GM18520 (cell line): ENCODE measurements at regions not wholly inside any gene's neighbourhood (a gene's known extent, or its start where the extent isn't known, plus 50 kb on each side); places are given as distances from the start of the nearest gene placed in this dataset.
"Not testable (repeated sequence)": the region's sequence is repeated elsewhere in the genome, so short reads cannot be mapped to it uniquely, and the experiment has no call there.

Experiments
- ATAC-seq: cut with Tn5 transposase; IDR thresholded peaks from one replicate; pipeline ENCODE4 v1.9.1; 2021; ENCODE audit not compliant: unreplicated experiment

- ATAC-seq, result no peak
These were observed 58.6 kb upstream of the CNTNAP2 start for GRCh38 chr7:146057958-146058357.

DNA sequence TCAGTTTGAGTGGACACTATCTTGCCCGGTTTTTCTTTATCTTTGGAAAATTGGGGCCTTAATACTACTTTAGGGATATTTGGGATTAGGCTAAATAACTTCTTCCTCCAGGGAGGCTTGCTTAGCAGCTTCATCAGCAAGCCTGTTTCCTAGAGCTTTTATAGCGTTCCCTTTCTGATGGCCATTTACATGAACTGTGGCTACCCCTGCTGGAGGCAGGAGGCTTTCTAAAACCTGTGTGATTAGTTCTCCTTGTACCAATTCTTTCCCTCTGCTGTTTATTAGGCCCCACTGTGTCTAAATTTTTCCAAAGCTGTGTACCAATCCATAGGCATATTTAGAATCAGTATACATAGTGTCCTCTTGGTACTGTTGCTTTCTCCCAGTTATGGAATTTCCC is 61.7 kb upstream of the CNTNAP2 start:
- ATAC-seq, result no peak

GRCh38 chr7:146053492-146053891 is 63.1 kb upstream of the CNTNAP2 start:
- ATAC-seq, result no peak

DNA sequence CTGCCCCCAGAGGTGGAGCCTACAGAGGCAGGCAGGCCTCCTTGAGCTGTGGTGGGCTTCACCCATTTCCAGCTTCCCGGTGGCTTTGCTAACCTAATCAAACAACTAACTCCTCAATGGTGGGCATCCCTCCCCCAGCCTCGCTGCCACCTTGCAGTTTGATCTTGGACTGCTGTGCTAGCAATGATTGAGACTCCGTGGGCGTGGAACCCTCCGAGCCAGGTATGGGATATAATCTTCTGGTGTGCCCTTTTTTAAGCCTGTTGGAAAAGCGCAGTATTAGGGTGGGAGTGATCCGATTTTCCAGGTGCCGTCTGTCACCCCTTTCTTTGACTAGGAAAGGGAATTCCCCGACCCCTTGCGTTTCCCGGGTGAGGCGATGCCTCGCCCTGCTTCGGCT is 73.3 kb upstream of the CNTNAP2 start:
- ATAC-seq, result not testable (repeated sequence)

- ATAC-seq, result no peak
These were observed 88.3 kb upstream of the CNTNAP2 start for GRCh38 chr7:146028251-146028750.

DNA sequence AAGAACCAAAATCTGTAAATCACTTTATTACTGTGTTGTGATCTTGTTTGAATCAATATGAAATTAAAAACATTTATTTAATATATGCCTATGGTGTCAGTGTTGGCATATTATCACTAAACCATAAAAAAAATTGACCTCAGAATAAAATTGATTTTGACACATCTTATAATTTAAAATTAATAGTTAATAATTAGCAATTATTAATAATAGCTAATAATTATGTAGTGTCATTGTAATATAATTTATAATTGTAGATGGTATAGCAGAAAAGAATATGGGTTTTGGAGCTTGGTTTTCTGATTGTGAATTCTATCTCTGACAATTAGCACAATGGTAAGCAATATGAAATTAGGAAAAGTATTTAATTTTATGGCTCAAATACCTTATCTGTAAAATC is 89.4 kb upstream of the CNTNAP2 start:
- no peak for ATAC-seq

GRCh38 chr7:146022776-146023175 is 93.8 kb upstream of the CNTNAP2 start:
- ATAC-seq, result no peak

DNA sequence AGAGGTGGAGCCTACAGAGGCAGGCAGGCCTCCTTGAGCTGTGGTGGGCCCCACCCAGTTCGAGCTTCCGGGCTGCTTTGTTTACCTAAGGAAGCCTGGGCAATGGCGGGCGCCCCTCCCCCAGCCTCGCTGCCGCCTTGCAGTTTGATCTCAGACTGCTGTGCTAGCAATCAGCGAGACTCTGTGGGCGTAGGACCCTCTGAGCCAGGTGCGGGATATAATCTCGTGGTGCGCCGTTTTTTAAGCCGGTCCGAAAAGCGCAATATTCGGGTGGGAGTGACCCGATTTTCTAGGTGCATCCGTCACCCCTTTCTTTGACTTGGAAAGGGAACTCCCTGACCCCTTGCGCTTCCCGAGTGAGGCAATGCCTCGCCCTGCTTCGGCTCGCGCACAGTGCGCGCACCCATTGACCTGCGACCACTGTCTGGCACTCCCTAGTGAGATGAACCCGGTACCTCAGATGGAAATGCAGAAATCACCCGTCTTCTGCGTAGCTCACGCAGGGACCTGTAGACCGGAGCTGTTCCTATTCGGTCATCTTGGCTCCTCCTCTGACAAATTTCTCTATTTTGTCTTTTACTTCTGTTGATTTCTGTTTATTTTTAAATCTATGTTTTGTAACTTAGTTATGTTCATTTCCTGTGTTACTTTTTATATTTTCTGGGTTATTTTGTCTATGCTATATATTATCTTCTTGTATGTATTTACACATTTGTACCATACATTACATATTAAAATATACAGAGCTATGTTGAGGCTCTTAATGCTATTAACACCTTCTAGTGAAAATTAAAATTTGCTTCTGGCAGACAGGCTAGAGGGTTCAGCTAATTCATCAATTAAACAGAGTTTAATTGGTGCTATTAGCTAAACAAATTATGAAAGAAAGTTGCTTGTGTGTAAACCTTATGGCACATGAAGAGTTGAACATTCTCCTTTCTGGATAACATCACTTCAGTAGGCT is 97.3 kb upstream of the CNTNAP2 start:
- ATAC-seq, result not testable (repeated sequence)

DNA sequence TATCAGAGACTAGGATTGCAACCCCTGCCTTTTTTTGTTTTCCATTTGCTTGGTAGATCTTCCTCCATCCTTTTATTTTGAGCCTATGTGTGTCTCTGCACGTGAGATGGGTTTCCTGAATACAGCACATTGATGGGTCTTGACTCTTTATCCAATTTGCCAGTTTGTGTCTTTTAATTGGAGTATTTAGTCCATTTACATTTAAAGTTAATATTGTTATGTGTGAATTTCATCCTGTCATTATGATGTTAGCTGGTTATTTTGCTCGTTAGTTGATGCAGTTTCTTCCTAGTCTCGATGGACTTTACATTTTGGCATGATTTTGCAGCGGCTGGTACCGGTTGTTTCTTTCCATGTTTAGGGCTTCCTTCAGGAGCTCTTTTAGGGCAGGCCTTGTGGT is 99.2 kb upstream of the CNTNAP2 start:
- ATAC-seq, result not testable (repeated sequence)

DNA sequence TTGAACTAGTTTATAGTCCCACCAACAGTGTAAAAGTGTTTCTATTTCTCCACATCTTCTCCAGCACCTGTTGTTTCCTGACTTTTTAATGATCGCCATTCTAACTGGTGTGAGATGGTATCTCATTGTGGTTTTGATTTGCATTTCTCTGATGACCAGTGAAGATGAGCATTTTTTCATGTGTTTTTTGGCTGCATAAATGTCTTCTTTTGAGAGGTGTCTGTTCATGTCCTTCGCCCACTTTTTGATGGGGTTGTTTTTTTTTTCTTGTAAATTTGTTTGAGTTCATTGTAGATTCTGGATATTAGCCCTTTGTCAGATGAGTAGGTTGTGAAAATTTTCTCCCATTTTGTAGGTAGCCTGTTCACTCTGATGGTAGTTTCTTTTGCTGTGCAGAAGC is 102.4 kb upstream of the CNTNAP2 start:
- ATAC-seq, result not testable (repeated sequence)

- no peak for ATAC-seq
These were observed 108.3 kb upstream of the CNTNAP2 start for GRCh38 chr7:146008293-146008692.

DNA sequence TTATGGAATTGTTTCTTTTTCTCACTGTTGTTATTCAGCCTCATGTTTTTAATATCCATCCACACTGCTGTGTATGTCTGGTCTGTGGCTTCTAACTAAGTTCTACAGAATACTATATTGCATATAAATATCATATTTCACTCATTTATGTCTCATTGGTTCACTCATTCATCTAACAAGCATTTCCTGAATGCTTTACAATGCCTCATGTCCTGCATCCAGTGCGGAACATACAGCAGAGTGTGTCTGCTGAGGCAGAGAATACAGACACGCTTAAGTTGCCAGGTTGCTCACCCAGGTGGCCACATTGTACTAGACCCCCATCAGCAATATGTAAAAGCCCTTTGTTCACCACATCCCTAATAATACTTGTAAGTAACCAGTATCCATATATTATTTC is 111.8 kb upstream of the CNTNAP2 start:
- no peak for ATAC-seq

GRCh38 chr7:146002431-146003078 is 114.0 kb upstream of the CNTNAP2 start:
- ATAC-seq, result no peak

DNA sequence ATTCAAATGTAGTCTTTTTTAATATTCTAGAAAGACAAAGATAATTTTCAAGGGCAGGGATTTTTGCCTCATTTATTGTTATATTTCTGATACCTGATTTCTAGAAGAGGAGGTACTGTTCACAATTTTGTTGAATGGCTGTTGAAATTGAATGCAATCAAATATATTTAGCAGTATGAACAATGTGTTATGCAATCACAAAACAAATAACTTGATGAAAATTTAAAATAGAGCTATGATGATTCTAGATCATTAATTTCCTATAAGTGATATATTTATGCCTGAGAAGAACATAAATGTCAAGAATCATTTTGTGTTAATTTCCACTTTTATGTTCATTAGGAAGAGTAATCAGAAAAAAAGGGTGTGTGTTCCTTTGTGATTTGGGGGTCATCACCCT is 114.6 kb upstream of the CNTNAP2 start:
- no peak for ATAC-seq

- no peak for ATAC-seq
These were observed 115.7 kb upstream of the CNTNAP2 start for GRCh38 chr7:146000882-146001281.

GRCh38 chr7:145989469-145989868 is 127.1 kb upstream of the CNTNAP2 start:
- ATAC-seq, result no peak

- ATAC-seq, result no peak
These were observed 130.2 kb upstream of the CNTNAP2 start for GRCh38 chr7:145986248-145986874.

DNA sequence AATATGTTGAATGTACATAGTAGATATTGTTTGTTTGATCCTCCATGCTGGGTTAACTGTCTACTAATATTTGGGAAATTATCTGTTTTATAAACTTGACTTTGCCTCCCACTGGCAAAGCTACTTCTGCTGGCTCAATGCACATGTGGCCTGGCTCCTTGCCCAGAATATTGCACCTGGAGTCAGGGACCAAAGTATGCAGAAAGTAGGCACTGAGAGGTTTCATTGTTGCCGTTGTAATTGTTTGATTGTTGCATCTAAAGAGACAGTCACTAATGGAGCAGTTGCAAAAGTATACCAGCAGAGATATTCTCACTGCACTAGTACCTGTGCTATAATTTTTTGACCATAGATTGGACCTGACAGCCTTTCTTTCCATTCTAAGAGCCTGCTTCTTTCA is 137.8 kb upstream of the CNTNAP2 start:
- ATAC-seq, result no peak

GRCh38 chr7:145959981-145960380 is 156.6 kb upstream of the CNTNAP2 start:
- no peak for ATAC-seq

DNA sequence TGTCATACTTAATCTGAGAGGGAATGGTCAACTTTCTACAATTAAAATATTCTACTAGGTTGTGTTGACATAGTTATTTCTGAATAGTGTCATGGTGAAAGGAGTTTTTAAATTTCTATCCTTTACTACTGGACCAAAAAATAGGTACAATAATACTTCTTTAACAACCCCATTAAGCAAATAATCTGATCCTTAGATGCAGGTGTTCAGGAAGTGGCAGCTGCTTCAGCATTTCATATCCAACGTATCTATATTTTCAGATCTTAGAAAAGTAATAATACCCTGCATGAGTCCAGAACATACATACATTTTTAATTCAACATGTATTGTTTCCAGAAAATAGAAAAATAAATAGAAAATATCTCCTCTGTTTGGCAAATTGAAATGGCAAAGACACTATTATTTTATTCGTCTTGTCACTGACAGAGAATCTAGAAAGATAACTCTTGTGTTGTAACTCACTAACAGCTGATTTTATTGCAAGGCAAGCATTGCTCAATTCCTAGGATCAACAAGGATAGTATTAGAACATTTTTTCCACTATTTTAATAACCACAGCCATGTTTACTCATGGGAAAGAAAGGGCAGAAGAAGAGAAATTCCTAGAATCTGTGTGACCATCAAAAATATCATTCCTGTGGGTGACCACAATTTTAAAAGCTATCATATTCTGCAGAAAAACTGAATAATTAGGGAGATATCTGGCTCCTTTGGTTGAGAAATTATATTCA is 159.3 kb upstream of the CNTNAP2 start:
- ATAC-seq, result no peak

- ATAC-seq, result no peak
These were observed 165.0 kb upstream of the CNTNAP2 start for GRCh38 chr7:145951566-145951965.
